ENCODE measurements at regions not wholly inside any gene's neighbourhood (a gene's known extent, or its start where the extent isn't known, plus 50 kb on each side); places are given as distances from the start of the nearest gene placed in this dataset.
A peak's percentile ranks its signal among the peaks of the same experiment; 100 is the strongest.

DNA sequence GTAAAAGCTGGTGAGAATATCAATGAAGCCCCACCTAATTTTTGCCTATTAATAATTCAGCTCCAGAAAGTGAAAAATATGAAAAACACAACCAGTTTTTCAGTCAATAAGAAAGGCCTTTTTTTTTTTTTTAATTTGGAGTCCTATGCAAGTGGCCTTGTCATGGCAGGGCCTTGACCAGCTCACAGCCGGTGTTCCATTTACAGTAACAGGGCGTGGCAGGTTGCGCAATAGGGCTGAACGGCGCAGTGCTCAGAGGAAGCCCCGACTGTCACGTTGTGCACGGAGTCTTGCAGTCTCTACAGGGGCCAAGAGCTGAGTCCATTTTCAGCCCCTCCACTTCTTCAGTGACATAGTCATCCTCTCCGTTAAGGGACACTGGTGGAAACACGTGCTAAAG is 184.1 kb upstream of the FN1 start:
- peak in 1 of 3 donors; percentile 58 for DNase-seq
- Histone ChIP-seq H3K4me3 (no peak overlapping the region), H3K36me3 (no peaks in the 10 kb centered on the region), H3K27me3 (no peaks in the 10 kb centered on the region), H3K27ac (no peak overlapping the region), H3K9me3 (no peaks in the 10 kb centered on the region), H3K4me1 (peaks cover 0 to 3% (median 0%) of the 10 kb centered on the region in 4 donors)
- TF ChIP-seq, protein P1, sequence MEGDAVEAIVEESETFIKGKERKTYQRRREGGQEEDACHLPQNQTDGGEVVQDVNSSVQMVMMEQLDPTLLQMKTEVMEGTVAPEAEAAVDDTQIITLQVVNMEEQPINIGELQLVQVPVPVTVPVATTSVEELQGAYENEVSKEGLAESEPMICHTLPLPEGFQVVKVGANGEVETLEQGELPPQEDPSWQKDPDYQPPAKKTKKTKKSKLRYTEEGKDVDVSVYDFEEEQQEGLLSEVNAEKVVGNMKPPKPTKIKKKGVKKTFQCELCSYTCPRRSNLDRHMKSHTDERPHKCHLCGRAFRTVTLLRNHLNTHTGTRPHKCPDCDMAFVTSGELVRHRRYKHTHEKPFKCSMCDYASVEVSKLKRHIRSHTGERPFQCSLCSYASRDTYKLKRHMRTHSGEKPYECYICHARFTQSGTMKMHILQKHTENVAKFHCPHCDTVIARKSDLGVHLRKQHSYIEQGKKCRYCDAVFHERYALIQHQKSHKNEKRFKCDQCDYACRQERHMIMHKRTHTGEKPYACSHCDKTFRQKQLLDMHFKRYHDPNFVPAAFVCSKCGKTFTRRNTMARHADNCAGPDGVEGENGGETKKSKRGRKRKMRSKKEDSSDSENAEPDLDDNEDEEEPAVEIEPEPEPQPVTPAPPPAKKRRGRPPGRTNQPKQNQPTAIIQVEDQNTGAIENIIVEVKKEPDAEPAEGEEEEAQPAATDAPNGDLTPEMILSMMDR (IDR thresholded peaks at IDR 0.05): no peak
- TF ChIP-seq POLR2A (IDR thresholded peaks at IDR 0.05): no peak

DNA sequence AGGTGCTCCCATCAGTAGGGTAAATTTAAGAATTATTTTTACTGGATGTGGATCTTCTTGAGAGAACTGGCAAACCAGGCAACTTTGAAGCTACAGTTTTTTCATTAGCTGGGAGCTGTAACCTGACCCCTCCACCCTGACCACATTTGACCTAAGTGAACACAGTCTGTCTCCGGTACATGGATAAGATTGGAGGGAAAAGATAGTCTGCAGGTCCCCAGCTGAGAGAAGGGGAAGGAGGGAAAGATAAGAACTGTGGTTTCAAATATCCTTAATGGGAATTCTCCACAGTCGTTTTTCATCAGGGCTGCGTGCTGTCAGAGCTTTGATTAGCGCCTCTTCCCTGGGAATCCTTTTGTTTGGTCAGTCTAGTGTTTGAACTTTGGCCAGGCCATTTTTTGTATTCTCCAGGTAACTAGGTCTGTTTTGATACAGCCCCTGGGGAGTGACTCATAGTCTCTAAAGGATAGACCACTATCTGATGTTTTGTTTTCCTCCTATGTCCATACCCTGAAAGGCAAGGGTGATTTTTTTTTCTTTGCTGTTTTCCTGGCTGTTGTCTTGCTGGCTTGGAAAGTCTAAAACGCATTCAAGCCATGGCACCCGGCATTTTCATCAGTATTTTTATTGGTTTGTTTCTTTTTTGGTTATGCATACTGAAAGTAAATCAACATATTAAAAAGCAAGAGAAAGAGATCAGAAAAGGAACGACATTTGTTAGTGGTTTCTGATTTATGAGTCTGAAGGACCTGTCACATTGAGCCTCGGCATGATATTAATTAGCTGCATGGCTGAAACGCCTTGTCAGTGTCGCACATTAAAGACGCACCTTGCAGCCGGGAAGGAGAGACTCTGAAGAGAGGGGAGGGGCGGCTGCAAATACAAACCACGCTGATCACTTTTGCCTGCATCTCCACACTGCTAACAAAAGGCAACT is 183.4 kb upstream of the FN1 start:
- TF ChIP-seq POLR2A (IDR thresholded peaks at IDR 0.05): no peak
- TF ChIP-seq, protein P1 (IDR thresholded peaks at IDR 0.05): no peak
- Histone ChIP-seq H3K9me3 (no peaks in the 10 kb centered on the region), H3K27me3 (no peaks in the 10 kb centered on the region), H3K4me1 (no peaks in the 10 kb centered on the region), H3K4me3 (no peak overlapping the region), H3K36me3 (no peaks in the 10 kb centered on the region), H3K27ac (no peak overlapping the region)
- no peak for DNase-seq

DNA sequence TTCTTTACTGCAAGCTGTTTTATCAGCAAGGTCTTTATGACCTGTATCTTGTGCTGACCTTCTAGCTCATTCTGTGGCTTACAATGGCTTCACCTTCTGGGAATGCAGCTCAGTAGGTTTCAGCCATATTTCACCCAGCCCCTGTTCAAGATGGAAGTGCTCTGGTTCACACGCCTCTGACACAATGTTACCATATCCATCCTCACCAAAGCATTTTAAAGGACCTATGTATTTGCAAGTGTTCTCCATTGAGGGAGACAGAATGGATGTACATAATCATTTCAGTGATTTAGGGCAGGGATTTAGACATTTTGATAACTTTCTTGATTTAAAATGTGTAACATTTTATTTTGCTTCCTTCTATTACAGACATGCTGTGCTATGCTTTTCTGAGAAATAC is 182.3 kb upstream of the FN1 start:
- no peaks in the 10 kb centered on the region for H3K27me3 ChIP-seq
- no peak overlapping the region for H3K4me3 ChIP-seq
- H3K9me3 ChIP-seq: no peaks in the 10 kb centered on the region
- no peaks in the 10 kb centered on the region for H3K4me1 ChIP-seq
- H3K36me3 ChIP-seq: no peaks in the 10 kb centered on the region
- no peak overlapping the region for H3K27ac ChIP-seq
- TF ChIP-seq, protein P1 (IDR thresholded peaks at IDR 0.05): no peak
- no peak for DNase-seq

DNA sequence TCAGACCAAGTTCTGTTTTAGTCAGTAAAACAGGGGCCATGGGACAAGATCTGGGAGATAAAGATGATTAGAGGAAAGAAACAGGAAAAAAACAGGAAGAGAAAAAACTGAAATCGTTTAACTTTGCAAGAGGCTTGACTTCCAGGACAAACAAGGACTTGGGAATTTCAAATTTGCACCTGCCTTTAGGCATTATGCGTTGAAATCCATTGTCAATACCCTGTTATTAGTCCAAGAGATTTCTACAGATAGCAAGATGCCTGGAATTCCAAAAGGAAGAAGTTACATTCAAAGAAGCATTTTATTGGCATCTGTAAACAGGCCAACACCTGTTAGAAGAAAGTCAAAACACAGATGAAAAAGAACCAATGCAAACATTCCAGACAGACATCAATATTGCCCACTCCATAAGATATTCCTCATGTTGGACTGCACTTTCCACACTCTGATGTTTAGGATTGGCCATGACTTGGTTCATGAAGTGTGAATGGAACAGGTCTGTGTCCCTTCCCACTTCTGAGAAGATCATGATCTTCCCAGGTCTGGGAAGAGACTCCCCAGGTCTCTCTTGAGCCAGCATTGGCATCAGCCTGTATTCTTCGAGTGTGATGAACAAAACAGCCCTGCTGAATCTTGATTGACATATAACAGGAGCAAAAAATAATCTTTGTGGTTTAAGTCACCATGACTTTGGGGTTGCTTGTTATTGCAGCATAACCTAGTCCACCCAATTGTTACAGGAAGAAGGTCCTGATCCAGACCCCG is 181.4 kb upstream of the FN1 start:
- Histone ChIP-seq H3K27ac (no peak overlapping the region), H3K36me3 (no peaks in the 10 kb centered on the region), H3K9me3 (no peaks in the 10 kb centered on the region), H3K4me3 (no peak overlapping the region), H3K4me1 (no peaks in the 10 kb centered on the region), H3K27me3 (no peaks in the 10 kb centered on the region)
- no peak for TF ChIP-seq POLR2A (IDR thresholded peaks at IDR 0.05)
- TF ChIP-seq, protein P1 (IDR thresholded peaks at IDR 0.05): no peak
- DNase-seq: no peak

DNA sequence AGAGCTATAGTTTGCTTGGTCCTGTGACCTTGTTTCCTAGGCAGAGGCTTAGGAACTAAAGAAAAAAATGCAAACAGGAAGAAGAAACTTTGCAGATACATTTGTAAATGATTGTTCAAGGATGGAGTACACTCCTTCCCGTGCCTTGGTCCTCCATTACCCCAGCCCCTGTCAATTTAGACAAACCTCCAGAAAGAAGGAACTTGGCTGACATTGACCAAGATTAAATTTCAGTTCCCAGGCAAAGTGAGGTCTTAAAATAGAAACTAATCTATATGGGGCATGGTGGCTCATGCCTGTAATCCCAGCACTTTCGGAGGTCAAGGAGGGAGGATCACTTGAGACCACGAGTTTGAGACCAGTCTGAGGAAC is 179.9 kb upstream of the FN1 start:
- Histone ChIP-seq H3K4me1 (no peaks in the 10 kb centered on the region), H3K27me3 (no peaks in the 10 kb centered on the region), H3K27ac (no peak overlapping the region), H3K36me3 (no peaks in the 10 kb centered on the region), H3K4me3 (no peak overlapping the region), H3K9me3 (no peaks in the 10 kb centered on the region)
- DNase-seq: no peak
- TF ChIP-seq, protein P1 (IDR thresholded peaks at IDR 0.05): no peak
- TF ChIP-seq POLR2A (IDR thresholded peaks at IDR 0.05): no peak
